Breast epithelium (tissue), 4 donors: ENCODE measurements at regions not wholly inside any gene's neighbourhood (a gene's known extent, or its start where the extent isn't known, plus 50 kb on each side); places are given as distances from the start of the nearest gene placed in this dataset.

Experiments used
- DNase-seq, 2 donors: peaks; one replicate each; pipeline ENCODE4 v3.0.0-alpha.2; 2019; ENCODE audit warnings: low spot score in 2 of 2
- H3K27ac ChIP-seq, 2 donors: fragments of 200-600 bp; sonication (generic) in 1 of 2; one replicate each; pipeline ENCODE4 v1.5.1; 2016 to 2019; ENCODE audit warnings: mild to moderate bottlenecking in 1 of 2
- H3K27me3 ChIP-seq, 2 donors: fragments of 200-600 bp; sonication (generic) in 1 of 2; one replicate each; pipeline versions ENCODE4 v1.5.1 to v1.6.0; 2017 to 2019; ENCODE audit warnings: control low read depth in 1 of 2, mild to moderate bottlenecking in 1 of 2
- H3K36me3 ChIP-seq: fragments of 200-600 bp; one replicate; pipeline ENCODE4 v1.5.1; 2019
- H3K4me1 ChIP-seq, 2 donors: fragments of 200-600 bp; sonication (generic); one replicate each; pipeline ENCODE4 v1.5.1; 2016 to 2019; ENCODE audit warnings: control low read depth in 1 of 2
- H3K4me3 ChIP-seq, 3 donors: fragments of 200-600 bp; sonication (generic); 1 replicate in 2 of 3; 2 replicates in 1 of 3; pipeline ENCODE4 v1.5.1; 2016 to 2019; ENCODE audit warnings: mild to moderate bottlenecking in 3 of 3, moderate library complexity in 2 of 3
- H3K9me3 ChIP-seq, 2 donors: fragments of 200-600 bp; sonication (generic) in 1 of 2; one replicate each; pipeline ENCODE4 v1.5.1; 2016 to 2019; ENCODE audit warnings: control low read depth in 1 of 2
- POLR2A ChIP-seq: fragments of 450-650 bp; IDR thresholded peaks from one replicate; pipeline ENCODE4 v1.6.1; 2016; ENCODE audit warnings: antibody characterized with exemption, mild to moderate bottlenecking, moderate library complexity
- POLR2AphosphoS5 ChIP-seq, 3 donors: sonication (generic); formaldehyde crosslinking; IDR thresholded peaks; one replicate each; pipeline ENCODE4 v1.6.1; 2017; ENCODE audit warnings: antibody characterized with exemption in 3 of 3
- intact Hi-C: fragments of 100-400 bp; cut with DNase I; formaldehyde crosslinking; loops from one replicate; pipeline ENCODE4 v1.15.1; 2023; ENCODE audit warnings: low total_unique reads
- TF ChIP-seq, protein P1 (sequence below), 3 donors: fragments of 450-650 bp; IDR thresholded peaks; one replicate each; pipeline ENCODE4 v1.5.1; 2016 to 2017; ENCODE audit warnings: antibody characterized with exemption in 3 of 3, mild to moderate bottlenecking in 3 of 3, moderate library complexity in 3 of 3

DNA sequence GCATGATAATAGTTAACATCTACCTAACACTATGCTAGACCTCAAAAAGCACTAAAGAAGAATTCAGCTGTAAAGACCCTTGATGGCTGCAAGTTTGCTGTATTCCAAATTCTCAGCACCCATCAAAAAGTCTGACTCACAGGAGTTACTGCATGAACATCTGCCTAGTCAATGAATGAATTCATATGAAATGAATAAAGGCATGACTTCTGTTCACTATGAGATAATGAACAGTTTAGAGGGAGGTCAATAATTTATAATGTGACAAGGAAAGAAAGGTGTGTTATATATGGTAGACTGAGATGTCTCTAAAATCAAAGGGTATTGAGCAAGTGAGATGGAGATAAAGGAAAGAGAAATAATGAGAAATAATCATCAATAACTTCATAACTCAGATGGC, 508.2 kb upstream of the TGFBR2 start:
- Histone ChIP-seq H3K9me3 (no peaks in the 10 kb centered on the region), H3K4me3 (no peak overlapping the region), H3K27me3 (no peaks in the 10 kb centered on the region), H3K27ac (no peak overlapping the region), H3K36me3 (no peaks in the 10 kb centered on the region), H3K4me1 (no peaks in the 10 kb centered on the region)
- TF ChIP-seq, protein P1, sequence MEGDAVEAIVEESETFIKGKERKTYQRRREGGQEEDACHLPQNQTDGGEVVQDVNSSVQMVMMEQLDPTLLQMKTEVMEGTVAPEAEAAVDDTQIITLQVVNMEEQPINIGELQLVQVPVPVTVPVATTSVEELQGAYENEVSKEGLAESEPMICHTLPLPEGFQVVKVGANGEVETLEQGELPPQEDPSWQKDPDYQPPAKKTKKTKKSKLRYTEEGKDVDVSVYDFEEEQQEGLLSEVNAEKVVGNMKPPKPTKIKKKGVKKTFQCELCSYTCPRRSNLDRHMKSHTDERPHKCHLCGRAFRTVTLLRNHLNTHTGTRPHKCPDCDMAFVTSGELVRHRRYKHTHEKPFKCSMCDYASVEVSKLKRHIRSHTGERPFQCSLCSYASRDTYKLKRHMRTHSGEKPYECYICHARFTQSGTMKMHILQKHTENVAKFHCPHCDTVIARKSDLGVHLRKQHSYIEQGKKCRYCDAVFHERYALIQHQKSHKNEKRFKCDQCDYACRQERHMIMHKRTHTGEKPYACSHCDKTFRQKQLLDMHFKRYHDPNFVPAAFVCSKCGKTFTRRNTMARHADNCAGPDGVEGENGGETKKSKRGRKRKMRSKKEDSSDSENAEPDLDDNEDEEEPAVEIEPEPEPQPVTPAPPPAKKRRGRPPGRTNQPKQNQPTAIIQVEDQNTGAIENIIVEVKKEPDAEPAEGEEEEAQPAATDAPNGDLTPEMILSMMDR (IDR thresholded peaks at IDR 0.05): no peak
- no peak for TF ChIP-seq POLR2A
- no peak for TF ChIP-seq POLR2AphosphoS5 (IDR thresholded peaks at IDR 0.05)
- no peak for DNase-seq
- intact Hi-C loops: no loop called here

DNA sequence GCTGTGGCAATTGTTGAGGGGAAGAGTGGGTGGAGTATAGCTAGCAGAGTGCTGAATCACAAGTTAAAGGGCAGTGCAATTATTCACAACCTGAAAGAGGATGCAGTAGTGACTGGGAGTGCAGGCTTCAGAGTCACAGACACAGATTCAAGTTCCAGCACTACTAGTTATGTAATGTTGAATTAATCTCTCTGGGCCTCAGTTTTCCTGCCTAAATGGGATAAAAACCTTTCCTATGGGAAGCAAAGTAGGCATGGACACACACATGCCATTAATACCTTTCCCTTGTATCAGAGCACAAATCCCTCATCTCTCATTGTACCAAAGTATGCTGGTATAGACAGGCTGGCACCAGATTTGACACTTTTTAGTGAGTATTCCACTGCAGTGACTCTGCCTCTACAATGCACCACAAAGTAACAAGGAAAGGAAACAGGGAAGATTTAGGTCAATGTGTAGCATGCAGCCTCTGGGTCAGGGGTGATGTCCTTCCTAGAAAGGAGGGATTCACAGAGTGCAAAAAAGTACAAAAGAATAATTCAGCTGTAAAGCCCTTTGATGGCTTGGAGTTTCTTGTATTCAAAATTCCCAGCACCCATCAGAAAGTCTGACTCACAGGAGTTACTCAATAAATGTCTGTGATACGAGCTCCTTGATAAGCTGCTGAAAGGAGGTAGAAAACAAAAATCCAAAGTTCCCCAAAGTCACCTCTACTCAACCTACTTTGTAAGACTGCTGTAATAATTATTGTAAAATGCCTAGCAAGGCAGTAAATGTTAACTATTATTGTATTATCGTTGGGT, 507.5 kb upstream of the TGFBR2 start:
- DNase-seq: no peak
- no peaks in the 10 kb centered on the region for H3K4me1 ChIP-seq
- H3K36me3 ChIP-seq: no peaks in the 10 kb centered on the region
- H3K4me3 ChIP-seq: no peak overlapping the region
- no peak overlapping the region for H3K27ac ChIP-seq
- no peaks in the 10 kb centered on the region for H3K27me3 ChIP-seq
- H3K9me3 ChIP-seq: no peaks in the 10 kb centered on the region
- TF ChIP-seq POLR2A: no peak
- TF ChIP-seq, protein P1 (IDR thresholded peaks at IDR 0.05): no peak
- TF ChIP-seq POLR2AphosphoS5 (IDR thresholded peaks at IDR 0.05): no peak
- intact Hi-C loops: no loop called here

DNA sequence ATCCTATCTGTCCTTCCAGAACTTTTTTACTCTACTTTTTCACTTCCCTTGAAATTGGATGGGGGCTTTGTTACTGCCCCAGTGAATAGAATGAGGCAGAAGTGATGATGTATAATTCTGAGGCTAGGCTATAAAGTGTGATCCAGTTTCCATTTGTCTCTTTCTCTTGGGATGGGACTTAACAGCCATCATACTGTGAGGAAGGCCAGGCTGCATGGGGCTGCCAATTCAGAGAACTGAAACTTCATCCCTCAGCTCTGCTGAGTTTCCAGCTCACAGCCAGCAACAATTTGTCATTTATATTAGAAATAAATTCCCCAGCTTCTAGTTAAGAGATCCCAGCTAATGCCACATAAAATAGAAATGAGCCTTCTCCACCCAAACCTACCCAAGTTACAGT, 504.0 kb upstream of the TGFBR2 start:
- Histone ChIP-seq H3K4me1 (no peaks in the 10 kb centered on the region), H3K4me3 (no peak overlapping the region), H3K27ac (no peak overlapping the region), H3K36me3 (no peaks in the 10 kb centered on the region), H3K27me3 (no peaks in the 10 kb centered on the region), H3K9me3 (no peaks in the 10 kb centered on the region)
- DNase-seq: no peak
- intact Hi-C loops: no loop called here
- TF ChIP-seq POLR2A (no peak), POLR2AphosphoS5 (IDR thresholded peaks at IDR 0.05) (no peak)
- TF ChIP-seq, protein P1 (IDR thresholded peaks at IDR 0.05): no peak

DNA sequence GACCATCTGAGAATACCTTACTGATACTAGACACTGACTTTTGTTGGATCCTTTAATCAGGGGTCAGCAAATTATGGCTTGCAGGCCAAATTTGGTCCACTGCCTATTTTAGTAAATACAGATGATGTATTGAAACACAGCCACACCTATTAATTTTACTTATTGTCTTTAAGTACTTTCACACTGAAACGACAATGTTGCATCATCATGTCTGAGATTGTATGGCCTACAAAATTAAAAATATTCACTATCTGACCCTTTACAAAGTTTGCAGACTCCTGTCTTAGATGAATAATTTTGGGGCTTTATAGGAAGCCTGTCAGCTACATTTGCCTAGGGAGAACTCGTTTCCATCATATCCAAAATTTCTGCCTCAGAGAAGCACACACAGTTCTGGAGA, 503.2 kb upstream of the TGFBR2 start:
- Histone ChIP-seq H3K9me3 (no peaks in the 10 kb centered on the region), H3K27ac (no peak overlapping the region), H3K36me3 (no peaks in the 10 kb centered on the region), H3K4me1 (no peaks in the 10 kb centered on the region), H3K27me3 (no peaks in the 10 kb centered on the region), H3K4me3 (no peak overlapping the region)
- intact Hi-C loops: no loop called here
- DNase-seq: no peak
- TF ChIP-seq POLR2AphosphoS5 (IDR thresholded peaks at IDR 0.05) (no peak), POLR2A (no peak)
- TF ChIP-seq, protein P1 (IDR thresholded peaks at IDR 0.05): no peak

DNA sequence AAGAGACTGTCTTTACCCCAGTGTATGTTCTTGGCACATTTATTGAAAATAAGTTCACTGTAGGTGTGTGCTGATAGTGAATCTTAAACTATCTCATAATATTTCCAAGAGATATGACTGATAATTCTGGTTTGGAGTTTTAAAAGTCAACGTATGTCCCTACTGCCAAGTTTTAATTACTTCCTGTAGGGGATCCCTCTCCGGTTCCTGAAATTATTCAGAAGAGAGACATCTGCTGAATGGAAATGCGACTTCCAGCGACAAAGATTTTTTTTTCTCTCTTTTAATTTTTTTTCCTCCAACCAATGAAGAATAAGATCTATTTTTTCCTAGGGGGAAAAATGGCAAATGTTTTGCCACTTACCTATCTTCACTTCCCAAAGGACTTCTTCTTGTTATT, 498.9 kb upstream of the TGFBR2 start:
- no peak overlapping the region for H3K4me3 ChIP-seq
- H3K36me3 ChIP-seq: no peaks in the 10 kb centered on the region
- TF ChIP-seq, protein P1 (IDR thresholded peaks at IDR 0.05): no peak
- TF ChIP-seq POLR2AphosphoS5 (IDR thresholded peaks at IDR 0.05) (no peak), POLR2A (no peak)
- H3K9me3 ChIP-seq: no peaks in the 10 kb centered on the region
- no peaks in the 10 kb centered on the region for H3K4me1 ChIP-seq
- intact Hi-C loops: no loop called here
- H3K27me3 ChIP-seq: no peaks in the 10 kb centered on the region
- no peak for DNase-seq
- H3K27ac ChIP-seq: no peak overlapping the region
